Hindlimb muscle (tissue), 1 donor: ENCODE measurements at regions not wholly inside any gene's neighbourhood (a gene's known extent, or its start where the extent isn't known, plus 50 kb on each side); places are given as distances from the start of the nearest gene placed in this dataset.

Experiments
- DNase-seq: peaks from one replicate; pipeline ENCODE4 v3.0.0-alpha.2; 2013

DNA sequence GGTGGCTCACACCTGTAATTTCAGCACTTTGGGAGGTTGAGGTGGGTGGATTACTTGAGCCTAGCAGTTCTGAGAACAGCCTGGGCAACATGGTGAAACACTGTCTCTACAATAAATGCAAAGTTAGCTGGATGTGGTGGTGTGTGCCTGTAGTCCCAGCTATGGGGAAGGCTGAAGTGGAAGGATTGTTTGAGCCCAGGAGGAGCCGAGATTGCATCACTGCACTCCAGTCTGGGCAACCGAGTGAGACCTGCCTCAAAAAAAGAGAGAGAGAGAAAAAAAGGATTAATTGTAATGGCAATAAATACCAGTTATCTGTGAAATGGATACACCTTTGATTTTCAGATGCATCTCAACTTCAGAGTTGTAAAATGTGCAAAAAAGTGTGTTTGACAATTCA is 58.8 kb downstream of the SPRY1 start:
- no peak for DNase-seq

DNA sequence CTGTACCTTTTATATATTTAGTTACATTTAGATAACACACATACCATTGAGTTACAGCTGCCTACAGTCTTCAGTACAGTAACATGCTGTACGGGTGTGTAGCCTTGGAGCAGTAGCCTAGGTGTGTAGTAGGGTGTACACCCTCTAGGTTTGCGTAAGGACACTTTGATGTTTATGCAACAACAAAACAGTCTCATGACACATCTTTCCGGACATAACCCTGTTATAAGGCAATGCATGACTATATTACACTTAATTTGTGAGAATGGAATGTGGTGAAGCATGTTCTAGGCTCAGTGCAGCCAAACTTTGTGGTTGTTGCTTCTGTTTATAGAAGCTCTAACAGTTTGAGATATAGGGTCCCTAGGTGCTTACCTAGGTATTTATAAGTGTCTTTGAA is 65.4 kb downstream of the SPRY1 start:
- DNase-seq = no peak

DNA sequence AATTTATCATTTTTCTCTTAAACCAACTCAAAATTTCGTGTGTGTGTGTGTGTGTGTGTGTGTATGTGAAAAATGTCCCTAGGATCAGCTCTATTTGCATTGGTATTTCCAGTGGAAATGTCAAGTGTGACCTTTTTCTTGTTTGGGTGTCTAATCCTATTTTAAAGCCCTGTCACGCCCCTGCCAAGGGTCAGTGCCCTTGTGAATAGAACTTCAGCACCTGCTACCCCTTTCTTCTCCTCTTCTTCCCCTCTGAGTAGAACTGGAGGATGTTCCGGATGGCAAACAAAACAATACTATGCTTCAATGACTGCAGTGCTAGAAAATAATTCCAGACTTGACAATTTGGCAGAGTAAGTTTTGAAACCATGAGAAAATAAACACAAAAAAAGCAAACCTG is 67.3 kb downstream of the SPRY1 start:
- no peak for DNase-seq

DNA sequence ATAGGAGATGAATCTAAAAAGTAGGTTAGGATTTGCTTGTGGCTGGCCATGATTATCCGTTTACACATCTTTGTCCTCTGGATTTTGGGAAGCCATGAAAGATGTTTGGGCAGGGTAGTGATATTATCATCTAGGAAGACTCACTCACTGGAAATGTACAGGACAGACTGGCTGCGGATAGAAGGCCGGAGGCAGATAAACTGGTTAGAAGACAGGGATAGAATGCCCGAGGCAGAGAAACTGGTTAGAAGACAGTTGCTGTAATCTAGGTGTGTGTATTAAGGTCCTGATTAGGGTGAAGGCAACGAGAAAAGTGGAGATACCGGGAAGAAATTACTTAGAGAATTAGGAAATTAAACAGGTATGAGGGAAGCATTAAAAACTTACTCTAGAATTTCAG is 68.8 kb downstream of the SPRY1 start:
- no peak for DNase-seq

DNA sequence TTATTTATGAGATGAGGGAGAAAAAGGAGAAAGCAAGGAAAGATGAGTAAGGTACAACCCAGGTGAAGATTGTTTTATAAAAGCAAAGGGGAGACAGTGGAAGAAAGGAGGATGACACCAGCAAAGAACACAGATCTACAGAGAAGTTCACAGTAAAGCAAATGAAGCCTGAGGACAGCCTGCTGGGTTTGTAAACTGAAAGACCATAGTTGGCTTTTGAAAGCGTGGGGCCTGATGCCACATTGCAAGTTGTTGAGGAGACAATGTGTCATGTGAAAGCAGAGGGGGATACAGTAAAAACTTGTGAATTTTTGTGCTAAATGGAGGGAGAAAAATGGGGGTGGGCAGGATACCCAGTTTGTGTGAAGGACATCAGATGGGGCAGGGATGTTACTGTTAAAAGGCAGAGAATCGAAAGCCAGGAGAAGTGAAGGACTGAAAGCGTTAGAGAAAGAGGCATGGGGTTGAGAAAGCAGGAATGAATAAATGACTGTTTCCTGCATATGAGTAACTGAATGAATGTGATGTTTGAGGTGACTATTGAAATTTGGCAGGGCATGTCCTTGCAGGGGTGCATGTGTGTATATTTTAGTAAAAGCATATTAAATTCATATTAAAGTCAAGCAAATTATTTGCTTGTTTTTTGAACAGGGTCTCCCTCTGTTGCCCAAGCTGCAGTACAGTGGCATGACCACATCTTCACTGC is 69.6 kb downstream of the SPRY1 start:
- no peak for DNase-seq

DNA sequence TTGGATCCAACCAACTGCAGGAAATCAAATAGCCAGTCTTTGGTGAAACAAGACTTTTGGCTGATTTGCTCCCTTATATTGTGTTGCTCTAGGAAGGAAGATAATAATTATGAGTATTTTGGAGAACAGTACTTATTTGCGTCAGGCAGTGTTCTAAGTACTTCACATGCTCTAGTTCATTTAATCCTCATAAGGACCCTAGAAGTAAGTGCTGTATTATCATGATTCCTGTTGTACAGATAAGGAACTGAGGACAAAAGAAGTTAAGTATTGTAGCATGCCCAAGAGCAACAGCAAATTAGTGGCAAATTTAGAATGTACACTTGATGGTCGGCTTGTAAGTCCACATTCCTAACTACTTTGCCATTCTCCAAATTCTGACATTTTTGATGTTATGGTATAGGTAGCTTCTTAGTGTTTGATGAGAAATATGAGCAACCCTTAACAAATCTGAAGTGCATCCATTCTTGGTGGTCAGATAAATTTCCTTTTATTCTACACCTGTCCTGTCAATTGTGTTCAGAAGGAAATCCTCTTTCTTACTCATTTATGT is 72.0 kb downstream of the SPRY1 start:
- DNase-seq = no peak

DNA sequence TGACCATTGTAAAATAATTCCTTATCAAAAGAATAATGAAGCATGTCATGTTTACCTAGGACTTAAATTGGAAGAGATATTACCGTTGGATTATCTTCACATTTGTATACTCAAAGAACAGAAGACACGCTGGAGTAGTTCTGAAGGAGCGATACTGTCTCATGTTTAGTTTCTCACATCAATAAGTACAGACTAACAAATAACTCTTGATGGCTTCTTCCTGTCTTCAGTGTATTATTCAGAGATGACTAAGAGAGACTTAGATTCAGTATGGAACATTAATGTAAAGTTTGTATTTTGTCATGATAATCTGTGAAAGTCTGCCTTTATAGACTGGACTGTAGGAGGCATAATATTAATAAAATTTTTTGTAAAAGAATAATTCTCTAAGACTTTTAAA is 72.7 kb downstream of the SPRY1 start:
- DNase-seq = no peak

DNA sequence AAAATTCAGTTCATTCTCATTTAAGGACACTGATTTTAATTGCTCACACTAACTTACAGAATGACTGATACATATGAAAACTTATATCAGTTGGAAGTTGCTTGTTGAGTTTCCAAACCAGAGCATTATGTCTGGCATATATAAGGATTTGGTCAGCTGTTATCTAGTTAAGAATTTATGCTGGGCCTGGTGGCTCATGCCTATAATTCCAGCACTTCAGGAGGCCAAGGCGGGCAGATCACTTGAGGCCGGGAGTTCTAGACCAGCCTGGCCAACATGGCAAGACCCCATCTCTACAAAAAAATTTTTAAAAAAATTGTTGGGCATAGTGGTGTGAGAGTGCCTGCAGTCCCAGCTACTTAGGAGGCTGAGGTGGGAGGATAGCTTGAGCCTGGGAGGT is 73.1 kb downstream of the SPRY1 start:
- no peak for DNase-seq

DNA sequence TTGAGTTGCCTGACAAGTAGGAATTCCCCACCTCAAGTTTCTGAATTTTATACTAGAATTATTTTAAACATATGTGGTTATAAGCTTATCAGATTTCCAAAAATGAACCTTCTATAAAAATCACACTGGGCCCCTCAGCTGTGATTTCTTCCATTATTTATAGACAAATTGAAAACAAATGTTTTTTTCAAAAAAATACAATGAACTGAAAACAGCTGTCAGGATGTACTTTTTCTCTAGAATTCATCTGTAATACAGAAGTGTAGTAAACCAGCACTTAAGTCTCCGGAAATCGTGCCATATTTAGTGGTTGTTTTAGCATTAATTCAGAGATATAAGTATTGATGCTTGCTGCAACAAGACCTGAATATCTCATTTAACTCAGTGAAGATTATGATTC is 74.0 kb downstream of the SPRY1 start:
- no peak for DNase-seq

DNA sequence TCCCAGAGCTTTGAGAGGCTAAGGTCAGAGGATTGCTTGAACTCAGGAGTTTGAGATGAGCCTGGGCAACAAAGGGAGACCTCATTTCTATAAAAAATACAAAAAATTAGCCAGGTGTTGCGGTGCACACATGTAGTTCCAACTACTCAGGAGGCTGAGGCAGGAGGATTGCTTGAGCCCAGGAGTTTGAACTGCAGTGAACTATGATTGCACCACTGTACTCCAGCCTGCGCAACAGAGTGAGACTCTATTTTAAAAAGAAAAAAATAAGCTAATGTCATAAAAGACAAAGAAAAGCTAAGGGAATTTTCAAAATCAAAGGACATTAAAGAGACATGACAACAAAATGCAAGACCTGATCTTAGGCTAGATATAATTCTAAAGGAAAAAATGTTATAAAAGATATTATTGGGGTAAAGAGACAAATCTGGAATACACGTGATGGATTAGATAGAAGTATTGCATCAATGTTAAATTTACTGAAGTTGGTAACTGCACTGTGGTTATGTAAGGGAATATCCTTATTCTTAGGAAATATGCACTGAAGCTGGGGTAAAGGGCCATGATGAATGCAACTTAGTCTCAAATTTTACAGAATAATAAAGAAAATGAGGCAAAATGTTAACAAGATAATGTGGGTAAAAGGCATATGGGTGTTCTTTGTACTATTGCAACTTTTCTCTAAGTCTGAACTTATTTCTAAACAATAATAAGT is 75.2 kb downstream of the SPRY1 start:
- no peak for DNase-seq

DNA sequence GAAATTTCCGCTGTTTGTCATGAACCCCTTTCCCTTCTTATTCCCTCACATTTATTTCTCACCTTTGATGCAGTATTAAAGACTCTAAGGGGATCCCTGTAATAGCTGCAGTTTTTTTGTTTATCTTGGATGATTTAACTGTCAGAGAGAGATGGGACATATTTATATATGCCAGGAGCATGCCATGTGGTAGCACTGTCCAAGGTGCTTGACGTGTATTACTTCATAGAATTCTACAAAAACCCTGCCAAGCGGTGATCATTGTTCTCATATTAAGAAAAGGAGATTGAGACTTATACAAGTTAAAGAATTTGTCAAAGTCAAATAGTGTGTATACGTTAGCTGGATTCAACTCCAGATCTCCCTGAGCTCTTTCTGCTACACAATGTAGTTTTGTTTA is 78.2 kb downstream of the SPRY1 start:
- no peak for DNase-seq

DNA sequence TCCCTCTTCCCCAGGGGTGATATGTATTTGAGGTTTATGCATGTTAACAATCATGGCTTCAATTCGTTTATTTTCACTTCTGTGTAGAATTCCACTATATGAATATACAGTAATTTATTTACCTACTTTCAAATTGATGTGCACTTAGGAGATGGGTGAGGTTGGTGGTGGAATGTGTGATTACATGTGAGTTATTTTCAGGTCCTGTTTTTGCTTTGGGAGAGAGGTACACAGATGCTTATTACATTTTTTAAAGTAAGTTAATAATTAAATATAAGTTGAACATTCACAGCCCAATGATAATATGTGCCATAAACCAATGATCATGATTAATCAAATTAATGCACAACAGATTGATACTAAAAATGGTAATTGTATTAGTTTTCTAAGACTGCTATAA is 79.5 kb downstream of the SPRY1 start:
- DNase-seq = no peak

DNA sequence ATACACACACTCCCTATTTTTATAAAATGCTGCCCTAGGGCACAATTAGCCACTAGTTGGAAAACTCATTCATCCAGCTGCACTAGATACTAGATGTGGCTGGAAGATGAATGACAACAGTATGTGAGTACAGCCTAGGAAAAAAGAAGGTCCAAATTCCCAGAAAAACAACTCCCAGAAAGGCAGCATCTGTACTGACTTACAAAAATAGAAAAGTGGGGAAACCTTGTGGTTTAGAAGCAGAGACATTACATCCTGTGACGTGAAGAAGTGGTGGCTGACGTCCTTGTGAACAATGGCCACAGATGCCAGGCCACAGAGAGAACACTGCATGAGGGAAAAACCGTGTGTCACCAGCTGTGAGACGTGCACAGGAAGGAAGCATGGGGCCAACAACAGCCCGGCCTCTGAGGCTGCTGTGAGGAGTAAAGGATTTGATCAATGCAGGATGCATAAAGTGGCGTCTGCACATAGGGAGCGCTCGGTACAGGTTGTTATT is 81.2 kb downstream of the SPRY1 start:
- DNase-seq = peak; percentile 75

DNA sequence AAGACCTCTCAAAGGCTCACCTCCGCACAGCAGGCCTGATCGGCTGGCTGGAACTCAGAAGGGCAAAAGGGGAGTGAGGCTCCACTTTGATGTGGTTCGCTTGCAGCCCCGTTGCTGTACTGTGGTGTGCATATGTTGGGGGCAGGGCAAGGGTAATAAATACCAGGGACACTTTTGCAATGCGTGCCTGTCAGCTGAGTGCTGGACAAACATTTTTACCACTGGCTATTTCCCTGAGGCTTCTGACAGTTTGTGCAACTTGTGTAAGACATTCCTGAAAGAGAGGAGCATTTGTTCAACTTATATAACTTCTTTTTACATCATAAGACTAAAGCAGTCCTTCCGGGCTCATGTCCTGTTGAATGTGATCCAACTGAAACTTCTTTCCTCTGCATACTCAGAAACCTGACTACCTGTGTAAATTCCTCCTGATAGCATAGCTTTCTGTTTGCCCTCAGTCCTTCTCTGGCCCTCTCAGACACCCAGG is 82.3 kb downstream of the SPRY1 start:
- DNase-seq = no peak

DNA sequence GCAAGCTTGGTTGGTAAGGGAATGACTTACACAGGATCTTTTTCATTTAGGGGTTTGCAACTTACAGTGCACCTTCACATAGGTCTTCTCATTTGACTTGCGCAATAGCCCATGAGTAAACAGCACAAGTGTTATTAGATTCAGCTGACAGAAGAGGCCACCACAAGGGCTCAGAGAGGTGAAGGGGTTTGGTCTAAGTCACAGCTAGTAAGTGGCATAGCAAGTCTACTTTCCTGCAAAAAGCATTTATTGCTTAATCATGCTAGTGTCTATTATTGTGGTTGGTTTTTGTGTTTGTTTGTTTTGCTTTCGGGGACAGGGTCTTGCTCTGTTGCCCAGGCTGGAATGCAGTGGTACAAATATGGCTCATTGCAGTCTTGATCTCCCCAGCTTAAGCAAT is 83.3 kb downstream of the SPRY1 start:
- DNase-seq = no peak

DNA sequence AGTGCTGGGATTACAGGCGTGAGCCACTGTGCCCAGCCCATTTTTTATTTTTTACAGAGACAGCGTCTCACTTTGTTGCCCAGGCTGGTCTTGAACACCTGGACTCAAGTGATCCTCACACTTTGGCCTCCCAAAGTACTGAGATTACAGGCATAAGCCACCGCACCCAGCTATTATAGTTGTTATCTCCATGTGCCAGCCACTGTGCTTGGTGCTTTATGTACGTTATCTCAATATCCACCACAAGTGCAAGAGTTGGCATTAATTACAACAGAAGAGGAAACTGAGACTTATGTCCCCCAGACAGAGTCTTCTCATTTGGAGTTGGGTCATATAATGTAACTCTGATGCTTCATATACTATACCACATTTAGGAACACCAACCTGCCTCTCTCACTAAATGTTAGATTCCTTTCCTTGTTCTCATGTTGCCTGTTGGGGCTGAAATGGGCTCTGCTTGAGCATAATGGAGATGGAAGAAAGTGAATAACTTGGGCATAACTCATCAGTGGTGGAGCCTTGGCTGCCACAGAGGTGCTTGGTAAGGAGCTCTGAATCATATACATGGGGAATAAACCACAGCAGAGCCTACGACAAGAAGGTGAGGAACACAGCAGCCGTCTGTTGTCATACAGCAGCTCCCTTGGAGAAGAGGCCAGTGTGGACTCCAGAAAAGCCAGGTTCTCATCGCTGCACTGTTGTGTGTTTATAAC is 84.3 kb downstream of the SPRY1 start:
- DNase-seq = no peak

DNA sequence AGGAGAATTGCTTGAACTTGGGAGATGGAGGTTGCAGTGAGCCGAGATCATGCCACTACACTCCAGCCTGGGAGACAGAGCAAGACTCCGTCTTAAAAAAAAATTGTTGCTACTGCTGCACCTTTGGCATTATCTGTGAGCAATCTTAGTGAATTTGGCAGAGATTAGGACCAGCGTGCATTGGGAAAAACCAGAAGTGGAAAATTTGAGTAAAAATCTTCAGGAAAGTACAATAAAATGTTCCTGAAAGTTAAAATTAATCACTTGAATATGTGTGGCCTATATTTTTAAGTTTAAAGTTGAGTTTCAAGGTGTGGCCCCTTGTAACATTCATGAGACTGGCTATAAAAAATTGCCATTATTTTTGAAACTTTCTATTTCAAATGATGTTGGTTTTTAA is 85.1 kb downstream of the SPRY1 start:
- peak; percentile 50 for DNase-seq

DNA sequence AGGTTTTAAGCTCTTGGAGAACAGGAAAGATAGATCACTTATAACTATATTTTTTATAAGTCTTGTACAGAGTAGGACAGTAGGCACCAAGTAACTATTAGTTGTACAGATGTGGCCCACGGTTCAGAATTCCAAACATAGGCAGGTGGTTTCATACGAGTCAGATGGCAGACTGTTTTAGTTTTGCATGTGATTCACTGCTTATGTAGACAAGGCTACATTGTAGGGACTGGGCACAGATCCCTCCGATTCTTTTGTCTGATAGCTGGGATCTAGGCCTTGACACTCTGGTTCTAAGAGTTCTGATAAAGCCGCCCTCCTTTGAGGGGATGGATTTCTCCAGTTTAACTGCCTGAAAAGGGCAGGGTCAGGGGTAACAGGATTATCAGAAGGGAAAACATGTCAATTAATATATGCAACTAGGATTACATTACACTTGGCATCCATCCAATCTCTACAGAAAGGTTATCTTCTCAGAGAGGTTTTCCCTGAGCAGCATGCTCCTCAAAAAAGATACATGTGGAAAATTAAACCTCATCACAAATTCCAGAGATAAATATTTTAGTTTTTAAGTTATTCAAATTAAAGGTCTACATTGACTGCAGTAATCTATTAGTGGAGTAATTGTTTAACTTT is 87.8 kb downstream of the SPRY1 start:
- DNase-seq = no peak

DNA sequence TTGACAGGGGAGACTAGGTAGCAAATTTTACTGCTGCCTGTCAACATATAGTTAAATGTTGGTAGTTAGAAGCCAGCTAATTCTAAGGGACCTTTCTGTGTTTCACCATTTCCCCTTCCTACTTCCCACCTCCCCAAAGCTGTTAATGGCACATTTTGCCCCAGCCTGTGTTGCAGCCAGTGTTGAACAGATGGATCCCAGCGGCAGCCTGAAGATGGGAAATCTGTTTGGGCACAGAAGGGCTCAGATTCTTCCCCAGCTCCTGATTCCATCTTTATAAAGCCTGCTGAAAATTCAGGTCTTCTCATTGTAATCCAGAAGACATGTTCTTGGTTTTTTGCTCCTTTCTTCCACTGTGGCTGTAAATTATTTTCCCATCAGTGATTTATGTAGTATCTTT is 89.0 kb downstream of the SPRY1 start:
- DNase-seq = no peak

DNA sequence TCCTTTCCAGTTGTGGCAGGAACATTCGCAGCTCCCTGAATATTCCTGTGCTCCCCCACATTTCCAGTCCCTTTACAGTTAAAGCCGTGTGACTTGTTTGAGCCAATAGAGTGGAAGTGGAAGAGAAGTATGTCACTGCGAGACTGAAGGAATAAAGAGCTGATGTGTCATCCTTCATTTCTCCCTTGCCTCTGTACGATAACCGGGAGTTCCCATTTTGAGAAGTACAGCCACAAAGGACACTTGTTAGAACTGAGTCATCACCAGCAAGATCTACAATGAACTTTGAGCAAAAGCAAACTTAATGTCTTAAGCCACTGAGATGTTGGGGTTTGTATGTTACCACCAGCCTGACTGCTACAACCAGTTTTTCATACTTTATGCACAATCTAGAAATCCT is 92.3 kb downstream of the SPRY1 start:
- no peak for DNase-seq

DNA sequence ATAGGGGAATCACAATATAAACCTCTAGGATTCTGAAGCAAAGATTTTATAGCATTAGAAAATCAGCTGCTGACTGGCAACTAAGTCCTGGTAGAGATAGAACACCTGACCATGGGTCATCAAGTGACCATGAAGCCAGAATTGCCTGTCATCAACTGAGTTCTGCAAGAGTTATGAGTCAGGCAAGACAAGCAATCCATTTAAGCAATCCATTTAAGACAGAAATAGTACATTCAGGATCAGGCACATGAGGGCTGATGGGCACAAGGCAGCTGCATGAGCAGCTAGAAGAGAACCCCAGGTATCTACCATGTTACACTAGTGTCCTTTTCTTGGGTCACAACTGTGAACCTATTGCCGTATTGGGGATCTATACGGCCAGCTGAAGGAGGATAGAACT is 98.9 kb downstream of the SPRY1 start:
- no peak for DNase-seq

DNA sequence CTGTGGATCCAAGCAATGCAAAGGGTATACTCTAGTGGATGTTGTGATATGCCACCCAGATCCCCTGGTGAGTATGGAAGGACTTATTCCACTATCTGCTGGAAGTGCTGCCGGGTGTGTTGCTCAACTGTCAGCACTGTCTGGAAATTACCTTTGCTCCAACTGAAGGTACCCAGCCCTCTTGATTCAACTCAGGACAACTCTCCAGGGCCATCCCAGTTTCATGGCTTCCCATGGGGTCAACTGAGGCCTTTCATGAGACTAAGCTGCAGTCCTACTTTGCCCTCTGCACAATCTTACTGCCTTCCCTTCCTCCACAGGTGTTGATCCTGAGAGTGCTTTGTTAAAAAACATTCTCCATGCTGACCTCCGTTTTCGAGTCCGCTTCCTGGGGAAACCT is 99.8 kb downstream of the SPRY1 start:
- DNase-seq = no peak

DNA sequence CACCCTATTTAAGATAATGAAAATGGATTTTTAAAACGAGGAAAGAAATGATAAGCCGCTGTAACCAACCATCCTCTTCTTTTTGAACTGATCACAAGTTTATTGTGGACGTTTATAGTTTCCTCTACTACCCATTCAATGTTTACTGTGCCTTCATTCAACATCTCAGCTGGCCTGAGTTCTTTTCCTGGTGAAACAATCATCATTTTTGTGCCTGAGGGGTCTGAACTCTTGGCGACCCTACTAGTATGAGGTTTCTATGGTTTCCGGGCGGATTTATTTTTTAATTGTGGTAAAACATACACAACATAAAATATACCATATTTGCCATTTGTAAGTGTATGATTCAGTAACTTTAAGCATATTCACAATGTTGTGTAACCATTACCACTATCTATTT is 100.7 kb downstream of the SPRY1 start:
- no peak for DNase-seq
